CD4-positive, alpha-beta T cell (primary cell): ENCODE measurements at regions not wholly inside any gene's neighbourhood (a gene's known extent, or its start where the extent isn't known, plus 50 kb on each side); places are given as distances from the start of the nearest gene placed in this dataset.

ENCODE experiments used
- ATAC-seq: fragments of 200-7000 bp; cut with Tn5 transposase; one replicate; pipeline ENCODE4 v1.10.0; 2022; ENCODE audit warnings: mild to moderate bottlenecking; ENCODE audit not compliant: poor library complexity
- CTCF ChIA-PET: fragments of 350-600 bp; sonication (Branson Sonifier 250); formaldehyde crosslinking; loops from one replicate; lab custom pipeline; 2021; ENCODE audit warnings: antibody characterized with exemption, inconsistent platforms; lab: Charles Lee
- POLR2A ChIA-PET: fragments of 350-600 bp; sonication (Branson Sonifier 250); formaldehyde crosslinking; loops from one replicate; lab custom pipeline; 2021; ENCODE audit warnings: antibody characterized with exemption, inconsistent platforms; lab: Charles Lee
- DNase-seq, 14 experiments: peaks; one replicate each; pipeline ENCODE4 v3.0.0-alpha.2; 2013 to 2020; ENCODE audit warnings: mixed read lengths in 2 of 14
- H3K27ac ChIP-seq, 2 donors: one replicate each; pipeline versions ENCODE4 v1.5.1 to v1.7.0; 2013; ENCODE audit warnings: low read length in 2 of 2, low read depth in 1 of 2, mild to moderate bottlenecking in 1 of 2
- H3K27me3 ChIP-seq, 2 experiments: 1 replicate in 1 of 2; 2 replicates in 1 of 2; pipeline versions ENCODE4 v1.6.1 to v1.7.0; 2013; ENCODE audit warnings: low read length in 2 of 2, control low read depth in 1 of 2, mild to moderate bottlenecking in 1 of 2, moderate library complexity in 1 of 2; ENCODE audit not compliant: insufficient read depth in 2 of 2, control insufficient read depth in 1 of 2
- H3K36me3 ChIP-seq: one replicate; pipeline ENCODE4 v1.6.1; 2013; ENCODE audit warnings: low read length, control low read depth; ENCODE audit not compliant: insufficient read depth
- H3K4me1 ChIP-seq: one replicate; pipeline ENCODE4 v1.6.1; 2013; ENCODE audit warnings: low read length, control low read depth; ENCODE audit not compliant: insufficient read depth
- H3K4me3 ChIP-seq: one replicate; pipeline ENCODE4 v1.5.1; 2013; ENCODE audit warnings: mild to moderate bottlenecking, low read length, moderate library complexity
- H3K9me3 ChIP-seq, 2 experiments: 1 replicate in 1 of 2; 2 replicates in 1 of 2; pipeline versions ENCODE4 v1.6.1 to v1.7.0; 2013; ENCODE audit warnings: low read length in 2 of 2, mild to moderate bottlenecking in 2 of 2, control low read depth in 1 of 2, moderate library complexity in 1 of 2; ENCODE audit not compliant: control insufficient read depth in 1 of 2, insufficient read depth in 1 of 2
- H3K27ac Mint-ChIP-seq: one replicate; pipeline ENCODE4 v1.8.0; 2020; ENCODE audit warnings: mixed read lengths
- H3K27me3 Mint-ChIP-seq: one replicate; pipeline ENCODE4 v1.8.0; 2021; ENCODE audit warnings: mixed read lengths
- H3K36me3 Mint-ChIP-seq: one replicate; pipeline ENCODE4 v1.8.0; 2021; ENCODE audit warnings: low read depth, mixed read lengths
- H3K4me1 Mint-ChIP-seq: one replicate; pipeline ENCODE4 v1.8.0; 2021; ENCODE audit warnings: low read depth, mixed read lengths
- H3K4me3 Mint-ChIP-seq: one replicate; pipeline ENCODE4 v1.8.0; 2020; ENCODE audit warnings: mild to moderate bottlenecking, mixed read lengths
- H3K9me3 Mint-ChIP-seq: one replicate; pipeline ENCODE4 v1.8.0; 2020; ENCODE audit warnings: mixed read lengths
- intact Hi-C, 2 experiments: fragments of 100-400 bp; cut with DNase I in 1 of 2; cut with micrococcal nuclease in 1 of 2; formaldehyde crosslinking; loops; one replicate each; pipeline versions ENCODE4 v1.15.1 to v1.9.0; 2023 to 2025; cut with DNase I, micrococcal nuclease
- TF ChIP-seq, protein P1 (sequence below): fragments of 200-600 bp; IDR thresholded peaks from one replicate; pipeline ENCODE4 v1.8.0; 2022; ENCODE audit warnings: antibody characterized with exemption, mild to moderate bottlenecking

DNA sequence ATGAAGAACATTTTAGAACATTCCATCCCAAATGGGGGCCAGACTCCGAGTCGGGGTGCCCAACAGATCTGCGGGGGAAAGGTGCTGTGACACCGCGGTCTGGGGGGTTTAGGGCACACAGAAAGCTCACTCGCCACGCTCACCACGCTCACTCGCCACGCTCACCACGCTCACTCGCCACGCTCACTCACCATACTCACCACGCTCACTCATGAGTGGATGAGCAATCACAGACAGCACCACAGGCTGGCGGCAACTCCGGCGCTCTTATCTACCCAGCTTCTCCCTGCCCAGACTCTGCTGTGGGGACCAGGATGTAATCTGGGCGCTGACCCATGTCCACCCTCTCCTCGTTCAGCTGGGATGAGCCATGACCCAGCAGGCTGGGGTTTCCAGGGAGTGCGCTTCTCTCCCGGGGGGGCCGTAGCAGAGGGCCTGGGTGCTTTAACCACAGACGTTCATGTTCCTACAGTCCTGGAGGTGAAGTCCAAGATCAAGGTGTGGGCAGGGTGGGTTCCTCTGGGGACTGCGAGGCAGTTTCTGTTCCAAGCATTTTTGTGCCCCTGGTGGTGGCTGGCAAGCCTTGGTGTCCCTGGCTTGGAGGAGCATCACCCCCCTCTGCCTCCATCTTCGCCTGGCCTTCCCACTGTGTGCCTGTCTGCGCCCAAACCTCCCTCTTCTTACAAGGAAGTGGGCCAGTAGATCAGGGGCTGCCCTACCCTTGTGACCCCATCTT is 141.2 kb downstream of the CTTN start:
- Mint-ChIP-seq H3K9me3 (no peaks in the 10 kb centered on the region), H3K36me3 (no peaks in the 10 kb centered on the region), H3K4me1 (no peaks in the 10 kb centered on the region), H3K4me3 (no peak overlapping the region), H3K27ac (no peak overlapping the region), H3K27me3 (no peaks in the 10 kb centered on the region)
- no peak overlapping the region for H3K27ac ChIP-seq
- DNase-seq (no peak), ATAC-seq (no peak)
- H3K9me3 ChIP-seq: peaks cover 0 to 43% of the 10 kb centered on the region in 2 experiments
- H3K27me3 ChIP-seq: no peaks in the 10 kb centered on the region
- ChIA-PET CTCF (no interaction called here), POLR2A (no interaction called here)
- intact Hi-C loops: no loop called here
- H3K4me3 ChIP-seq: no peak overlapping the region
- TF ChIP-seq, protein P1, sequence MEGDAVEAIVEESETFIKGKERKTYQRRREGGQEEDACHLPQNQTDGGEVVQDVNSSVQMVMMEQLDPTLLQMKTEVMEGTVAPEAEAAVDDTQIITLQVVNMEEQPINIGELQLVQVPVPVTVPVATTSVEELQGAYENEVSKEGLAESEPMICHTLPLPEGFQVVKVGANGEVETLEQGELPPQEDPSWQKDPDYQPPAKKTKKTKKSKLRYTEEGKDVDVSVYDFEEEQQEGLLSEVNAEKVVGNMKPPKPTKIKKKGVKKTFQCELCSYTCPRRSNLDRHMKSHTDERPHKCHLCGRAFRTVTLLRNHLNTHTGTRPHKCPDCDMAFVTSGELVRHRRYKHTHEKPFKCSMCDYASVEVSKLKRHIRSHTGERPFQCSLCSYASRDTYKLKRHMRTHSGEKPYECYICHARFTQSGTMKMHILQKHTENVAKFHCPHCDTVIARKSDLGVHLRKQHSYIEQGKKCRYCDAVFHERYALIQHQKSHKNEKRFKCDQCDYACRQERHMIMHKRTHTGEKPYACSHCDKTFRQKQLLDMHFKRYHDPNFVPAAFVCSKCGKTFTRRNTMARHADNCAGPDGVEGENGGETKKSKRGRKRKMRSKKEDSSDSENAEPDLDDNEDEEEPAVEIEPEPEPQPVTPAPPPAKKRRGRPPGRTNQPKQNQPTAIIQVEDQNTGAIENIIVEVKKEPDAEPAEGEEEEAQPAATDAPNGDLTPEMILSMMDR: no peak
- no peaks in the 10 kb centered on the region for H3K36me3 ChIP-seq
- H3K4me1 ChIP-seq: no peaks in the 10 kb centered on the region

DNA sequence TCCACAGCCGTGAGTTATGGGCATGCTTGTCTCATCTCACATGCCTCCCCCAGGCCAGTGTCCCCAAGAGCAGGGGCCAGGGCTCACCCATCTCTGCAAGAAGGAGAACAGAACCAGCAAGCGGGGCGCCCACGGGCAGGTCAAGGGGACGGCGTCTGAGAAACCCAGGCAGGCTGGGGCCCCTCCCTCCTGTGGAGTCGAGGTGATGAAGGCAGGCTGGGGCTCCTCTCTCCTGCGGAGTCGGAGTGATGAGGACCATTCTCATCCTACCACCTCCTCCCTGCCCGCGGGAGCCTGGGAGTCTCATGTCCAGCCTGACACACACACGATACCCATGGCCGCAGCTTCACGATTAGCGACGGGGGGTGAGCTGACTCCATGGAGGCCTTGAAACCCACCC is 141.9 kb downstream of the CTTN start:
- POLR2A ChIA-PET: no interaction called here

DNA sequence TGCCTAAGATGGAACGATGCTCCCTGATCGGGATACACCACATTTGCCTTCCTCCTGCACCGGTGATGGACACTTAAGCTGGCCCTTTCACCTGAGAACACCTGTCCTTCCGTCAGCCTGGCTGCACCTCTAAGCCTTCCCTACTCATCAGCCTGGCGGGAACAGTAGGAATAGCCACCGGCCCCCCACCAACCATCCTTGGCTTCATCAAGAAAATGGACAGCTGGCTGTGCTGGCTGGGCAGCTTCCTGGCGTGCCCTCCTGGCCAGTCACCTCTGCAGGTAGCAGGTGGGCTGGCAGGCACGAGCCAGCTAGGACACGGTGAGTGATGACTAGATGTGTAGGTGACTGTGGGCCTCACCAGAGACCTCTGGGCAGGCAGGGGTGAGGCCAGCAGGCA is 142.8 kb downstream of the CTTN start:
- H3K4me3 ChIP-seq: no peak overlapping the region
- H3K9me3 Mint-ChIP-seq: no peaks in the 10 kb centered on the region
- no peaks in the 10 kb centered on the region for H3K4me1 Mint-ChIP-seq
- peaks cover 2% of the 10 kb centered on the region for H3K27me3 Mint-ChIP-seq
- H3K4me3 Mint-ChIP-seq: no peak overlapping the region
- H3K36me3 ChIP-seq: no peaks in the 10 kb centered on the region
- ATAC-seq: no peak
- H3K9me3 ChIP-seq: peaks cover 0 to 41% of the 10 kb centered on the region in 2 experiments
- TF ChIP-seq, protein P1: no peak
- DNase-seq: no peak
- intact Hi-C loops: no loop called here
- no peak overlapping the region for H3K27ac ChIP-seq
- H3K36me3 Mint-ChIP-seq: no peaks in the 10 kb centered on the region
- H3K27ac Mint-ChIP-seq: no peak overlapping the region
- no peaks in the 10 kb centered on the region for H3K4me1 ChIP-seq
- ChIA-PET POLR2A (no interaction called here), CTCF (no interaction called here)
- no peaks in the 10 kb centered on the region for H3K27me3 ChIP-seq

More for the DNA sequence above, 141.9 kb downstream of the CTTN start:
- no peaks in the 10 kb centered on the region for H3K36me3 ChIP-seq
- CTCF ChIA-PET: no interaction called here
- Mint-ChIP-seq H3K27ac (no peak overlapping the region), H3K9me3 (no peaks in the 10 kb centered on the region), H3K4me1 (no peaks in the 10 kb centered on the region), H3K27me3 (no peaks in the 10 kb centered on the region), H3K4me3 (no peak overlapping the region), H3K36me3 (no peaks in the 10 kb centered on the region)
- H3K27ac ChIP-seq: no peak overlapping the region
- no peak for DNase-seq
- TF ChIP-seq, protein P1: no peak
- no peaks in the 10 kb centered on the region for H3K4me1 ChIP-seq
- ATAC-seq: no peak
- H3K27me3 ChIP-seq: no peaks in the 10 kb centered on the region
- H3K9me3 ChIP-seq: peaks cover 0 to 46% of the 10 kb centered on the region in 2 experiments
- intact Hi-C loops: no loop called here
- H3K4me3 ChIP-seq: no peak overlapping the region
